Kidney epithelial cell (primary cell): ENCODE measurements at regions not wholly inside any gene's neighbourhood (a gene's known extent, or its start where the extent isn't known, plus 50 kb on each side); places are given as distances from the start of the nearest gene placed in this dataset.

Source experiments
- DNase-seq: peaks from one replicate; pipeline ENCODE4 v3.0.0-alpha.2; 2010; ENCODE audit warnings: low read depth
- H3K27me3 ChIP-seq: 2 replicates; pipeline ENCODE4 v1.6.0; 2011; ENCODE audit warnings: low read length; ENCODE audit not compliant: control insufficient read depth, insufficient read depth
- H3K36me3 ChIP-seq: 2 replicates; pipeline ENCODE4 v1.5.1; 2011; ENCODE audit warnings: low read length; ENCODE audit not compliant: control insufficient read depth, insufficient read depth
- H3K4me3 ChIP-seq: 2 replicates; pipeline ENCODE4 v1.5.1; 2011; ENCODE audit warnings: low read depth, mild to moderate bottlenecking, control low read depth, low read length
- CTCF ChIP-seq: IDR thresholded peaks from 2 replicates; pipeline ENCODE4 v1.5.1; 2011; ENCODE audit warnings: mild to moderate bottlenecking, moderate library complexity, low read length, control low read depth, inconsistent platforms; ENCODE audit not compliant: insufficient read depth, poor library complexity, severe bottlenecking

DNA sequence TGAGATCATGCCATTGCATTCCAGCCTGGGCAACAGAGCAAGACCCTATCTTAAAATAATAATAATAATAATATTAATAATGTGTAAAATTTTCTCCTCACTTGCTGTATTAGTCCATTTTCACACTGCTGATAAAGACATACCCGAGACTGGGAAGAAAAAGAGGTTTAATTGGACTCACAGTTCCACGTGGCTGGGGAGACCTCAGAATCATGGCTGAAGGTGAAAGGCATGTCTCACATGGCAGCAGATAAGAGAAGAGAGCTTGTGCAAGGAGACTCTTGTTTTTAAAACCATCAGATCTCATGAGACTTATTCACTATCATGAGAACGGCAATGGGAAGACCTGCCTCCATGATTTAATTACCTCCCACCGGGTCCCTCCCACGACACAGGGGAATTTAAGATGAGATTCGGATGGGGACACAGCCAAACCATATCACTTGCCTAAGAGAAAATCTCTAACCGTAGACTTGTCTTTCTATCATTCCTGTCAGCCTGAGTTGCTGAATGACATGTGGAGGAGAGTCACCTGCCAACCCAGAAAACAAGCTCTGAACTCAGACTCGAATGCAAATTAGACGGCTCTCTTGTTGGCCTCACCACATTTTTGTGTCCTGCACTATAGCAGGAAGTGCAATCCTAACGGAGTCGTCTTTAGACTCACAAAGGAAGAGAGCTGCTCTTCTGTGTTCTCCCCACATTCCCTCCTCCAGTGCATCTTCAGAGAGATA is 51.9 kb upstream of the DCTD start:
- Histone ChIP-seq H3K36me3 (no peaks in the 10 kb centered on the region), H3K4me3 (no peak overlapping the region), H3K27me3 (no peaks in the 10 kb centered on the region)
- no peak for TF ChIP-seq CTCF
- no peak for DNase-seq

- H3K27me3 ChIP-seq: no peaks in the 10 kb centered on the region
- DNase-seq: no peak
- no peak overlapping the region for H3K4me3 ChIP-seq
- TF ChIP-seq CTCF: no peak
- H3K36me3 ChIP-seq: no peaks in the 10 kb centered on the region
Observed at GRCh38 chr4:182967403-182967802, 50.2 kb upstream of the DCTD start.
